Activated CD4-positive, alpha-beta T cell treated with anti-CD3 and anti-CD28 coated beads for 36 hours (primary cell): ENCODE measurements at regions not wholly inside any gene's neighbourhood (a gene's known extent, or its start where the extent isn't known, plus 50 kb on each side); places are given as distances from the start of the nearest gene placed in this dataset.

Experiments
- ATAC-seq: fragments of 200-7000 bp; cut with Tn5 transposase; one replicate; pipeline ENCODE4 v1.10.0; 2021; ENCODE audit warnings: mild to moderate bottlenecking, moderate library complexity
- CTCF ChIA-PET: fragments of 350-600 bp; sonication (Branson Sonifier 250); formaldehyde crosslinking; loops from one replicate; lab custom pipeline; 2021; ENCODE audit warnings: antibody characterized with exemption; lab: Charles Lee
- POLR2A ChIA-PET: fragments of 350-600 bp; sonication (Branson Sonifier 250); formaldehyde crosslinking; loops from one replicate; lab custom pipeline; 2021; ENCODE audit warnings: antibody characterized with exemption, inconsistent platforms; lab: Charles Lee
- DNase-seq: peaks from one replicate; pipeline ENCODE4 v3.0.0-alpha.2; 2020
- H3K27ac Mint-ChIP-seq: one replicate; pipeline ENCODE4 v1.8.0; 2021; ENCODE audit warnings: mixed read lengths
- H3K27me3 Mint-ChIP-seq: one replicate; pipeline ENCODE4 v1.8.0; 2021; ENCODE audit warnings: mixed read lengths
- H3K36me3 Mint-ChIP-seq: one replicate; pipeline ENCODE4 v1.8.0; 2021; ENCODE audit warnings: low read depth, mixed read lengths
- H3K4me1 Mint-ChIP-seq: one replicate; pipeline ENCODE4 v1.8.0; 2021; ENCODE audit warnings: mixed read lengths
- H3K4me3 Mint-ChIP-seq: one replicate; pipeline ENCODE4 v1.8.0; 2021; ENCODE audit warnings: mild to moderate bottlenecking, moderate library complexity, mixed read lengths
- H3K9me3 Mint-ChIP-seq: one replicate; pipeline ENCODE4 v1.8.0; 2021; ENCODE audit warnings: low read depth, mixed read lengths
- intact Hi-C, 2 experiments: fragments of 100-400 bp; cut with DNase I in 1 of 2; cut with micrococcal nuclease in 1 of 2; formaldehyde crosslinking; loops; one replicate each; pipeline versions ENCODE4 v1.14.2 to v1.15.1; 2022 to 2024; cut with DNase I, micrococcal nuclease

DNA sequence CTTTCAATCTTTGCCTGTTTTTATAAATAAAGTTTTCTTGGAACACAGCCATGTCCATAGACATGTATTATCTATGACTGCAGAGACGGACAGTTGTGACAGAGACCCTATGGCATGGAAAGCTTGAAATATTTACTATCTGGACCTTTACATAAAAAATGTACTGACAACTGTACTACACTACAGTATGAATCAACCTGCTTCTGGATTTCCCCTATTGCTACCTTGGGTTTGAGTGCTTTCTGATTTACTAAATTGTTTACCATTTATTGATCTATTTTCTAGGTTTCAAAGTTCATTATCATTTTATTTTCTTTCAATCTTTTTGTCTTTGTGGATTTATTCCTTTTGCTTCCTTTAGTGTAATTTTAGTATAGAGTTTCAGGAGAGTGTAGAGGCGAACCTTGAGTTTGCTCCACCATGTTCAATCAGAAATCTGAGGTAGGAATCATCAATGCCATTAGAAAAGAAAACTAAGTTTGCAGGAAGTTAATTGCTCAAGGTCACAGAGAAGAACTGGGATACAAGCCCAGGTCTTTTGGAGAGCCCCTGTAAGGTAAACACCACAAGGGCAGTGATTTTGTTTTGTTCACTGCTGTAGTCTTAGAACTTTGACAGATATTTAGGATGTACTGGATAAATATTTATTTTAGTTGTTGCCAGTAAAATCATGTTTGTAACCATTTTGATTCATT lies 352.8 kb upstream of the SYNCRIP start:
- H3K4me1 Mint-ChIP-seq = no peaks in the 10 kb centered on the region
- no peak overlapping the region for H3K27ac Mint-ChIP-seq
- no peaks in the 10 kb centered on the region for H3K36me3 Mint-ChIP-seq
- H3K4me3 Mint-ChIP-seq = no peak overlapping the region
- ATAC-seq (no peak), DNase-seq (no peak)
- intact Hi-C loops = no loop called here
- no peaks in the 10 kb centered on the region for H3K27me3 Mint-ChIP-seq
- ChIA-PET CTCF (no interaction called here), POLR2A (no interaction called here)
- peaks cover 8% of the 10 kb centered on the region for H3K9me3 Mint-ChIP-seq

DNA sequence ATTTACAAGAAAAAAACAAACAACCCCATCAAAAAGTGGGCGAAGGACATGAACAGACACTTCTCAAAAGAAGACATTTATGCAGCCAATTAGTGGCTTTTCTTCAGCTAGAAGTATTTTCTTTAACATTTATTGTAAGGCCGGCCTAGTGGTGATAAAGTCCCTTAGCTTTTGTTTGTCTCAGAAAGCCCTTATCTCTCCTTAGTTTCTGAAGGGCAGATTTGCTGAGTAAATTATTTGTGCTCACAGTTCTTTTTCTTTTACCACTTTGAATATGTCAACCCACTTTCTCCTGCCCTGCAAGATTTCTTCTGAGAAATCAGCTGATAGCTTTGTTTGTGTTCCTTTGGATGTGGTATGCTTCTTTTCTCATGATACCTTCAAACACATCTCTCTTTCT lies 344.0 kb upstream of the SYNCRIP start:
- POLR2A ChIA-PET = no interaction called here
- CTCF ChIA-PET = interaction anchor here (0.6 kb wide), 1 partner anchor 1007 kb away, joined by 3 read pairs; no protein-coding TSS in a partner anchor

DNA sequence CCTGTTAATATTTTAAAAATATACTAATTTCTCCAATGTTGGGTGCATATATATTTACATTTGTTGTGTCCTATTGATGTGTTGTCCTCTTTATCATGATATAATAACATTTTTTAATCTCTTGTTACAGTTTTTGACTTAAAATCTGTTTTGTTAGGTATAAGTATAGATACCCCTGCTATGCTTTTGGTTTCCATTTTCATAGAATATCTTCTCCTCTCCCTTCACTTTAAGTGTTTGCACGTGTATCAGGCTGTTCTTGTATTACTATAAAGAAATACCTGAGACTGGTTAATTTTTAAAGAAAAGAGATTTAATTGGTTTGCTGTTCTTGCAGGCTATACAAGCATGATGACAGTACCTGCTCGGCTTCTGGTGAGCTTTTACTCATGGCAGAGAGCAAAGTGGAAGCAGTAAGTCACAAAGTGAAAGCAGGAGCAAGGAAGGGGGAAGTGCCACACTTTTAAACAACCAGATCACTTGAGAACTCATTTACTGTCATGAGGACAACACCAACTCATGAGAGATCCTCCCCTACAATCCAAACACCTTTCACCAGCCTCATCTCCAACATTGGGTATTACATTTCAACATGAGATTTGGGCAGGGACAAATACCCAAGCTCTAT lies 340.5 kb upstream of the SYNCRIP start:
- intact Hi-C loops = no loop called here
- no peak overlapping the region for H3K4me3 Mint-ChIP-seq
- no peak overlapping the region for H3K27ac Mint-ChIP-seq
- peaks cover 18% of the 10 kb centered on the region for H3K9me3 Mint-ChIP-seq
- no peak for DNase-seq
- no peaks in the 10 kb centered on the region for H3K4me1 Mint-ChIP-seq
- POLR2A ChIA-PET = no interaction called here
- no peaks in the 10 kb centered on the region for H3K27me3 Mint-ChIP-seq
- no peaks in the 10 kb centered on the region for H3K36me3 Mint-ChIP-seq
- CTCF ChIA-PET = no interaction called here
- ATAC-seq = no peak

More for the DNA sequence above, 344.0 kb upstream of the SYNCRIP start:
- H3K36me3 Mint-ChIP-seq = no peaks in the 10 kb centered on the region
- H3K27me3 Mint-ChIP-seq = no peaks in the 10 kb centered on the region
- H3K27ac Mint-ChIP-seq = no peak overlapping the region
- no peak overlapping the region for H3K4me3 Mint-ChIP-seq
- ATAC-seq (no peak), DNase-seq (no peak)
- peaks cover 19% of the 10 kb centered on the region for H3K9me3 Mint-ChIP-seq
- H3K4me1 Mint-ChIP-seq = no peaks in the 10 kb centered on the region
- intact Hi-C loops = no loop called here

DNA sequence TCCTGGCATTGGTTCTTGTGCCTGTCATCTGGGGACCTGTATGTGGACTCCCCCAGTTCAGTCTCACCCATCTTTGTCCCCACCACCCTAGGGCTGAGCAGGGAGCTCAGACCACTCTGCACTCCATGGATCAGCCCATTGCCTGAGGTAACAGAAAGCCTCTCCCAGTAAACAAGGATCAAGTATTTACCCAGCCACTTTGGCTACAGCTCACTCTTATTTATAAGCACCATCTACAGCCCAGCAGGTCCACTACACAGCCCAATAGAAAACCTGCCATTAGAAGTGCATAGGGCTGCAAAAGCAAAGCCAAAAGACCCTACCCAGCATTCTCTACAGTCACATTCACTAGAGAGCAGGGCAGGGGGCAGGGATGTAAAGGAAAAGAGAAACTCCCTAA lies 335.0 kb upstream of the SYNCRIP start:
- Mint-ChIP-seq H3K36me3 (no peaks in the 10 kb centered on the region), H3K4me3 (no peak overlapping the region), H3K9me3 (peaks cover 3% of the 10 kb centered on the region), H3K4me1 (no peaks in the 10 kb centered on the region), H3K27me3 (no peaks in the 10 kb centered on the region), H3K27ac (no peak overlapping the region)
- ATAC-seq = no peak
- no peak for DNase-seq
- ChIA-PET POLR2A (no interaction called here), CTCF (no interaction called here)
- intact Hi-C loops = no loop called here

DNA sequence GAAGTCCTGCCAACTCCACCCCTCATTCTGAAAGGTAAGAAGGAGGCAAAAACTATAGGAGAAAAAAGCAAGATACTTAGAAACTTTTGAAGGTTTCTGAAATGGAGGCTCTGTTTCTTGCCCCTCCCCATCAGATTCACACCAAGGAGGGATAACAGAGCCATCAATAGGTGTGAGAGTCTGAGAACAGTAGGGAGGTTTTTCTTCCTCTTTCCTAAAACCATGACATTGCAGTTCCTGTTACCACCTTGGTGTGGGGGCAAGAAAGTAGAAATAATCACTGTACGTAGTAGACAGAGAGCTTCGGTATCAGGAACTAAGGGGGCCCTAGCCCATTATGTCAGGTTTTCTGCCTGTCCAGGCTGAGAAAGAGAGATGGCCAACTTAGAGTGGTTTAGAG lies 333.3 kb upstream of the SYNCRIP start:
- intact Hi-C loops = no loop called here
- Mint-ChIP-seq H3K27ac (no peak overlapping the region), H3K27me3 (no peaks in the 10 kb centered on the region), H3K9me3 (peaks cover 3% of the 10 kb centered on the region), H3K4me3 (no peak overlapping the region), H3K4me1 (no peaks in the 10 kb centered on the region), H3K36me3 (no peaks in the 10 kb centered on the region)
- CTCF ChIA-PET = no interaction called here
- DNase-seq (no peak), ATAC-seq (no peak)
- POLR2A ChIA-PET = no interaction called here

DNA sequence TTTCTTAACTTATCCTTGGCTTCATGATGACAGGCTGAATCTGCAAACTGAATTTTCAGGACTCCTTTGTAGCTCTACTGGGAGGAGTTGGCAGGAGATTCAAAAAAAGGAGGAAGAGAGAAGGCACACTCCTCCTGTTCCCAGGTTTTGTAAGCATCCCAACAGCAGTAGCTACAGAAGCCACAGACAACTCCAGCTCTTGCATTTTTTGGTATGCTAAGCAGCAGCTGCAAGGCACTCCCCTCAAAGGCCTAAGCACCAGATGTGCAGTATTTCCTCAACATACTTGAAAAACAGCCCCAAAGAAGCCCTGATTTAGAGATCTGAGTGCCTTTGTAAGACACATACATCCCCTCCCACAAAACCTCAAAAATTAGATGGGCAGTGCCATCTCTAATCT lies 328.6 kb upstream of the SYNCRIP start:
- Mint-ChIP-seq H3K27ac (no peak overlapping the region), H3K4me1 (no peaks in the 10 kb centered on the region), H3K9me3 (no peaks in the 10 kb centered on the region), H3K4me3 (no peak overlapping the region), H3K27me3 (no peaks in the 10 kb centered on the region), H3K36me3 (no peaks in the 10 kb centered on the region)
- intact Hi-C loops = no loop called here
- ChIA-PET POLR2A (no interaction called here), CTCF (interaction anchor here (0.6 kb wide), 1 partner anchor 488 kb away, joined by 3 read pairs; no protein-coding TSS in a partner anchor)
- DNase-seq = no peak
- ATAC-seq = no peak

DNA sequence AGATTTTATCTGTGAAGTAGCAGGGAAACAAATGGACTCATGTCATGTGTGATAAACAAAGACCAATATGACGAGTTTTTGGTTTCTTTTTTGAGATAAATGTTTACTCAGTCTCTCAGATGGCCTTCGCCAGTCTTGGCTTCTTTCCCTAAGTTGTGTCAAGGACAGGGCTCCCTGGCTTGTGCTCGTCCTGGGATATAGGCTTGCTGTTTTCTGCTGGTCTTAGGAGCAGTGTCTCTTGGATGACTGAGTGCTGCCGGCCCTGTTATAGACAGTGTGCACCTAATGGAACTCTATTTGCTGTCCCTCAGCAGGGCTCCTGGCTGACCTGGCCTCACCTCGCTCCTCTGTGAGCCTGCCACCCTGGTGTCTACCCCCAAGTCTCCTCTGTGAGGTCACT lies 324.1 kb upstream of the SYNCRIP start:
- H3K36me3 Mint-ChIP-seq = no peaks in the 10 kb centered on the region
- no peak for DNase-seq
- POLR2A ChIA-PET = no interaction called here
- no peak overlapping the region for H3K4me3 Mint-ChIP-seq
- H3K27ac Mint-ChIP-seq = no peak overlapping the region
- ATAC-seq = no peak
- CTCF ChIA-PET = no interaction called here
- intact Hi-C loops = no loop called here
- no peaks in the 10 kb centered on the region for H3K9me3 Mint-ChIP-seq
- H3K27me3 Mint-ChIP-seq = no peaks in the 10 kb centered on the region
- no peaks in the 10 kb centered on the region for H3K4me1 Mint-ChIP-seq

DNA sequence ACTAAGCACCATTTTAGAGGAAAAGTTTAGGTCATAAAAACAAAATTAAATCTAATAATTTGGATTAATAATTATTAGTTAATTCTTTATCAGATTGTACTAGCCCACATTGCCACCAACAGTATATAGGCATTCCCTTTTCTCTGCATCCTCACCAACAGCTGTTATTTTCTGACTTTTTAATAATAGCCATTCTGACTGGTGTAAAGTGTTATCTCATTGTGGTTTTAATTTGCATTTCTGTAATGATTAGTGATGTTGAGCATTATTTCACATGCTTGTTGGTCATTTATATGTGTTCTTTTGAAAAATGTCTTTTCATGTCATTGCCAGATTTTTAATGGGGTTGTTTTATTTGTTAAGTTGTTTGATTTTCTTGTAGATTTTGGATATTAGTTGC lies 319.1 kb upstream of the SYNCRIP start:
- DNase-seq (no peak), ATAC-seq (no peak)
- POLR2A ChIA-PET = no interaction called here
- Mint-ChIP-seq H3K27me3 (no peaks in the 10 kb centered on the region), H3K4me1 (no peaks in the 10 kb centered on the region), H3K9me3 (peaks cover 14% of the 10 kb centered on the region), H3K4me3 (no peak overlapping the region), H3K27ac (no peak overlapping the region), H3K36me3 (no peaks in the 10 kb centered on the region)
- CTCF ChIA-PET = no interaction called here
- intact Hi-C loops = no loop called here

DNA sequence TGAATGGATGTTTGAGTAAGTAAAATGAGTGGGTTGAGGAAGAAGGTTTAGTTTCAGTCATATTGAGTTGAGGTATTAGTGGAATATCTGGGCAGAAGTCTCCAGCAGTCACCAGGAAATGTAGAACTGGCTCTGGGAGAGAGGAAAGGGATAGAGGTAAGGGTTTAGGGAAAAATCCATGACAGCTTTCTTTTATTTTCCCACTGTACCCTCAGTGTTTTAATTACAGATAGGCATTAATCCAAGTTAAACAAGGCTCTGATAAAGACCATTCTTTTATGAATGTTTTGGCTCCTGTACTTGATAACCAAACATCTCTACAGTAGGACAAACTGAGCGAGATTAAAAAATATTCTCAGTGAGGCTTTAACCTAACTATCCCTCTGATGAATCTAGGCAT lies 318.4 kb upstream of the SYNCRIP start:
- no peak overlapping the region for H3K27ac Mint-ChIP-seq
- ChIA-PET POLR2A (no interaction called here), CTCF (no interaction called here)
- H3K36me3 Mint-ChIP-seq = no peaks in the 10 kb centered on the region
- intact Hi-C loops = no loop called here
- no peaks in the 10 kb centered on the region for H3K27me3 Mint-ChIP-seq
- no peak overlapping the region for H3K4me3 Mint-ChIP-seq
- ATAC-seq = no peak
- no peak for DNase-seq
- peaks cover 14% of the 10 kb centered on the region for H3K9me3 Mint-ChIP-seq
- H3K4me1 Mint-ChIP-seq = no peaks in the 10 kb centered on the region

DNA sequence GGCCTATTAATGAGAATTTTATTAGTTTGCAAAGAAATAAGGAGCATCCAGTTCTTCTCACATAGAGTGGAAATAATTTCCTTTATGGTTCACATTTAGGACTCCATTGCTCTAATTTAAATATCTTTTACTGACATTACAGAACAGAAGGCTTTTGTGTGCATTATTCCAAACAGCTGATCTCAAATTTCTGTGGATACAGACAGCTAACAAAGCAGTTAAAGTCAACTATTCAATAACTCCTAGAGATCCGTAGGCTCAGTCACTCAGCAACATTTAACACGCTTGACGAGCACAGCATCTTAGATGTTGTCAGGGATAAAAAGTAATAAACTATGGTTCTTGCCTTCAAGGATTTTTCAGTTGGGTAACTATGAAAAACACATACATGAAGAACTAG lies 305.8 kb upstream of the SYNCRIP start:
- Mint-ChIP-seq H3K4me3 (no peak overlapping the region), H3K9me3 (peaks cover 2% of the 10 kb centered on the region), H3K36me3 (no peaks in the 10 kb centered on the region), H3K4me1 (no peaks in the 10 kb centered on the region), H3K27me3 (no peaks in the 10 kb centered on the region), H3K27ac (no peak overlapping the region)
- ATAC-seq = no peak
- DNase-seq = no peak
- intact Hi-C loops = no loop called here
- ChIA-PET CTCF (no interaction called here), POLR2A (no interaction called here)

DNA sequence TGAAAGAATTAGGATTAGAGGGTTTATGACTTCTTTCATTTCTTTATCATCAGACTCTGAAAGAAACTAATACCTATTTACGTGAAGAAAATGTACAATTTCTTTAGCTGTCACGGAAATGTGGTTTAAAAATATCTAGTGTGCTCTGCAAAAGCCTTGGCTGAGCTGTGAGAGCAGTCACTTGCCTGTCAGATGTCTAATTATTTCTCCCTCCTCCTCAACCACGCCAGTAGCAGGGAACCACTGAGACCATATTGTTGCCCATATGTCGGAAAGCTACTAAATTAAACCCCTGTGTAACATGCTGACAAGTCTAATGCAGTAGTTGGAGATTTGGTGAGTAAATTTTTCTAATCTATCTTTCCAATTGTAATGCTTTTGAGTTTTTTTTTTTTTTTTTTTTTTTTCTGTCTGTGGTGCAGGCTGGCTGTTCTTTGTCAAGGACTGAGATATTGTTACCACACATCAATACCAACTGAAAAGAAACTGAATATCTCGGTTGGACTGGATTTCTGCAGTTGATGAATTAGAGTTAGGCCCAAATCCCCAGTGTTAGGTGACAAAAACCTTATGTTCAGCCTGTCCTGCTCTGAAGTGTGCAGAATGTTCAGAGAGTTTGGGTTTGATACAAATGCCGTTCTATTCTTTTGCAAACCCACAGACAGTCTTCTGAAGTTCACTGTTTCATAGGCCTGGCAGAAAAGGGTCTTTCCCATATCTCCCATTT lies 302.9 kb upstream of the SYNCRIP start:
- Mint-ChIP-seq H3K9me3 (no peaks in the 10 kb centered on the region), H3K27ac (no peak overlapping the region), H3K36me3 (no peaks in the 10 kb centered on the region), H3K4me1 (no peaks in the 10 kb centered on the region), H3K4me3 (no peak overlapping the region), H3K27me3 (no peaks in the 10 kb centered on the region)
- ATAC-seq (no peak), DNase-seq (no peak)
- ChIA-PET CTCF (no interaction called here), POLR2A (no interaction called here)
- intact Hi-C loops = no loop called here

DNA sequence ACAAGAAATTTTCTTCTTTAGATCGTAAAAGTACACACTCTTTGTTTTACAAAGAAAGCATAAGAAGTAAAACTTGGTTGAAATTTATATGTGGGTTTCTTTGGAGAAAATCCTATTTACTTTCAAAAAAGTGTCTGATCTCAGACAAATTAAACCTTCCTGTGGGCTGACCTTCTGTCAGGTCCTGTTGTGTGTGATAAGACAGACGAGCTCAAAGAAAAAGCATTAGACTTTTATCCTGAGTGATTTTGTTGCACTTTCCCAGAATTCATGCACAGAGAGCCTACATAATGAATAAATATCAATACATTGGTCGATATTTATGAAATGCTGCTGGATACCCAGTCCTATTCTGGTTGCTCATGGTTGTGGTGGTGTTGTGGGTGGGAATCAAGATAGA lies 302.1 kb upstream of the SYNCRIP start:
- ATAC-seq (no peak), DNase-seq (no peak)
- no peak overlapping the region for H3K4me3 Mint-ChIP-seq
- no peaks in the 10 kb centered on the region for H3K27me3 Mint-ChIP-seq
- intact Hi-C loops = no loop called here
- no peak overlapping the region for H3K27ac Mint-ChIP-seq
- CTCF ChIA-PET = no interaction called here
- H3K4me1 Mint-ChIP-seq = no peaks in the 10 kb centered on the region
- no peaks in the 10 kb centered on the region for H3K36me3 Mint-ChIP-seq
- POLR2A ChIA-PET = no interaction called here
- no peaks in the 10 kb centered on the region for H3K9me3 Mint-ChIP-seq
